NCI-H345 treated with DMSO at 0.1 percent for 48 hours (cell line): ENCODE measurements at regions not wholly inside any gene's neighbourhood (a gene's known extent, or its start where the extent isn't known, plus 50 kb on each side); places are given as distances from the start of the nearest gene placed in this dataset.
"Not testable (repeated sequence)": the region's sequence is repeated elsewhere in the genome, so short reads cannot be mapped to it uniquely, and the experiment has no call there.

ENCODE experiments used
- DNase-seq: peaks from one replicate; lab custom pipeline; 2025; ENCODE audit not compliant: unreplicated experiment; lab: John Stamatoyannopoulos, UW

DNA sequence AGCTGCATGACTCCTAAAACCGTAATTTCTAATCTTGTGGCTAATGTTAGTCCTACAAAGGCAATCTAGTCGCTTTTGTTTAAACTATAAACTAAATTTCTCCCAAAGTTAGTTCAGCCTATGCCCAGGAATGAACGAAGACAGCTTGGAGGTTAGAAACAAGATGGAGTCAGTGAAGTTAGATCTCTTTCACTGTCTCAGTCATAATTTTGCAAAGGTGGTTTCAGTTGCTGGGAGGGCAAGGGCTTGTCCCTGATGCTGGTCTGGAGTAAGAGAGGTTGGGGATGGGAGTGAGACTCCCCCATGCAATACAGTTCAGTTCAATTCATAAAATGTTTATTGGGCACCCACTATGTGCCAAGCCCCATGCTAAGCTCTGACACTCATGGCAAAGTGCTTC, 362.1 kb downstream of the TYW1 start:
- not testable (repeated sequence) for DNase-seq

DNA sequence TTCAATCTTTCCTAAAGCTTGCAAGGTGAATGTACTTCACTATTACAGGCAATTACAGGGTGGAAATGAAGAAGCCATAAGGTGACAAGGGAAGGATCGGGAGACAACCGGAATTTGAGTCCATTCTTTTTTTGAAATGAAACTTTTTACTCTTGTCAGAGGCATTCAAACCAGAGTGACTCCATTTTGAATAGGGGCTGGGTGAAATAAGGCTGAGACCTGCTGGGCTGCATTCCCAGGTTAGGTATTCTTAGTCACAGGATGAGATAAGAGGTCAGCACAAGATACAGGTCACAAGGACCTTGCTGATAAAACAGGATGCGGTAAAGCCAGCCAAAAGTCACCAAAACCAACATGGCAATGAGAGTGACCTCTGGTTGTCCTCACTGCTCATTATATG, 363.3 kb downstream of the TYW1 start:
- DNase-seq: no peak

DNA sequence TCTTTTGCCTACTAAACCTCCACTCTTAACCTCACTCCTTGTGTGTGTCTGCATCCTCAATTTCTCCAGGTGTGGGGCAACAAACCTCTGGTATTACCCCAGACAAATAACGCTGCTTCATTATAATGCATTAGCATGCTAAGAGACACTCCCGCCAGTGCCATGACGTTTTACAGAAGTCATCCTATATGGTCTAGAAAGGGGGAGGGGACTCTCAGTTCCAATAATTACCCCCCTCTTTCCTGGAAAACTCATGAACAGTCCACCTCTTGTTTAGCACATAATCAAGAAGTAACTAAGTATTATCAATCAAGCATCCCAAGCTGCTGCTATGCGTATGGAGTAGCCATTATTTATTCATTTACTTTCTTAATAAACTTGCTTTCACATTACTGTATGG, 364.5 kb downstream of the TYW1 start:
- no peak for DNase-seq

DNA sequence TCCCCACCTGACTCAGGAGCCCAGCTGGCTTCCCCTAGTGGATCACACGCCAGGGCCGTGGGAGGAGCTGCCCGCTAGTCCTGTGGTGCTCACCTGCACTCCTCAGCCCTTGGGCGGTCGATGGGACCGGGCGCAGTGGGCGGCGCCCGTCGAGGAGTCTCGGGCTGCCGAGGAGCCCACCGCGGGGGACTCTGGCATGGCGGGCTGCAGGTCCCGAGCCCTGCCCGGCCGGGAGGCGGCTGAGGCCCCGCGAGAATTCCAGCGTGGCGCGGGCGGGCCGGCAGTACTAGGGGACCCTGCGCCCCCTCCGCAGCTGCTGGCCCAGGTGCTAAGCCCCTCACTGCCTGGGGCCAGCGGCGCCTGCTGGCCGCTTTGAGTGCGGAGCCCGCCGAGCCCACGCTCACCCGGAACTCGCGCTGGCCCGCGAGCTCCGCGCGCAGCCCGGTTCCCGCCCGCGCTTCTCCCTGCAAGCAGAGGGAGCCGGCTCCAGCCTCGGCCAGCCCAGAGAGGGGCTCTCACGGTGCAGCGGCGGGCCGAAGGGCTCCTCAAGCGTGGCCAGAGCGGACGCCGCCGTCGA, 367.9 kb downstream of the TYW1 start:
- DNase-seq: no peak

DNA sequence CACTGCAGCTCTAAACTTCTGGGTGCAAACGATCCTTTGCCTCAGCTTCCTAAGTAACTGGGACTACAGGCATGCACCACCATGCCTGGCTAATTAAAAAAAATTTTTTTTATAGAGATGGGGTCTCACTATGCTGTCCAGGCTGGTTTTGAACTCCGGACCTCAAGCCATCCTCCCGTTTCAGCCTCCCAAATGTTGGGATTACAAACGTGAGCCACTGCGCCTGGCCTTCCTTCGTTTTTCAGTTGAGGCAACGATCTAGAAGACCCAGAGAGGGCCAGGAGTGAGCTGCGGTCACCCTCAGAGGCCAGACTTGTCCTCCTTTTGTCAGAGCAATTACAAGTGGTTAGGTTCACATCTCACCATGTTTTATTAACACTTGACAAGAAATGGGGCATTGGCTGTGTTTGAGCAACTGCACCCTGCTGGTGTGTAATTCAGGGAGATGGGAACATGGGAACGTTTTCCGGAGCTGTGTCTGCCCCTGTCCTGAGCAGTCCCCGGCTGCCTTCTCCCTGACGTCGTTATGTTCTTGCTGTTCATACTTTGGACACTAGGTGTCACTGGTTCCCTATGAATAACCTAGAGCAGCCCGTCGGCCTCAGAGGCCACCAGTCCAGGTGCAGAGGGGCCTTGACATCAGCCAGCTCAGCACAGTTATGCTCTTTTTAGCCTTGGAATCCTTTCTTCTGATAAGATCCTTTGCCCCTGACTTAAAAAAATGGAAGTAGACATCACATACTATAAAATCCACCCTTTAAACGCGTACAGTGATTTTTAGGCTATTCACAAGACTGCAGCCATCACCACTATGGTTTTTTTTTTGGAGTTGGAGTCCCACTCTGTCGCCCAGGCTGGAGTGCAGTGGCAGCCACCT, 375.0 kb downstream of the TYW1 start:
- peak; percentile 70 for DNase-seq

DNA sequence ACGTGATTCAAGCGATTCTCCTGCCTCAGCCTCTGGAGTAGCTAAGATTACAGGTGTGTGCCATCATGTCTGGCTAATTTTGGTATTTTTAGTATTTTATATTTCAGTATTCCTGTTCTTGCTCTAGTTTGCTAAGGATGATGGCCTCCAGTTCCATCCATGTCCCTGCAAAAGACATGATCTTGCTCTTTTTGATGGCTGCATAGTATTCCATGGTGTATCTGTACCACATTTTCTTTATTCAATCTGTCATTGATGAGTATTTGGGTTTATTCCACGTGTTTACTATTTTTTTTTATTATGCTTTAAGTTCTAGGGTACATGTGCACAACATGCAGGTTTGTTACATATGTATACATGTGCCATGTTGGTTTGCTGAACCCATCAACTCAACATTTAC, 376.8 kb downstream of the TYW1 start:
- DNase-seq: not testable (repeated sequence)

DNA sequence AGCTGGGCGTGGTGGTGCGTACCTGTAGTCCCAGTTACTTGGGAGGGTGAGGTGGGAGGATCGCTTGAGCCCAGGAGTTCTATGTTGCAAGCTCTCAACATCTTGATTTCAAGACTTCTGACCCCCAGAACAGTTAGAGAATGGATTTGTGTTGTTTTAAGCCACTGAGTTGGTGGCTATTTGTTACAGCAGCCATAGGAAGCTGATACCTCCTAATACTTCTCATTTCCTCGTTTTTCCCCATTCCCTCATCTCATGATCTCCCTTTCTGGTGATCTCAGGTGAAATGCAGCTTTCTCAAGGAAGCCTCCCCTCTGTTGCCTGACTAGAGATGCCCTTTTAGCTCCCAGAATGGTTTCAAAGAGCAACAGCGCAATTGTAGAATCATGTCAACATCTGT, 378.8 kb downstream of the TYW1 start:
- no peak for DNase-seq

DNA sequence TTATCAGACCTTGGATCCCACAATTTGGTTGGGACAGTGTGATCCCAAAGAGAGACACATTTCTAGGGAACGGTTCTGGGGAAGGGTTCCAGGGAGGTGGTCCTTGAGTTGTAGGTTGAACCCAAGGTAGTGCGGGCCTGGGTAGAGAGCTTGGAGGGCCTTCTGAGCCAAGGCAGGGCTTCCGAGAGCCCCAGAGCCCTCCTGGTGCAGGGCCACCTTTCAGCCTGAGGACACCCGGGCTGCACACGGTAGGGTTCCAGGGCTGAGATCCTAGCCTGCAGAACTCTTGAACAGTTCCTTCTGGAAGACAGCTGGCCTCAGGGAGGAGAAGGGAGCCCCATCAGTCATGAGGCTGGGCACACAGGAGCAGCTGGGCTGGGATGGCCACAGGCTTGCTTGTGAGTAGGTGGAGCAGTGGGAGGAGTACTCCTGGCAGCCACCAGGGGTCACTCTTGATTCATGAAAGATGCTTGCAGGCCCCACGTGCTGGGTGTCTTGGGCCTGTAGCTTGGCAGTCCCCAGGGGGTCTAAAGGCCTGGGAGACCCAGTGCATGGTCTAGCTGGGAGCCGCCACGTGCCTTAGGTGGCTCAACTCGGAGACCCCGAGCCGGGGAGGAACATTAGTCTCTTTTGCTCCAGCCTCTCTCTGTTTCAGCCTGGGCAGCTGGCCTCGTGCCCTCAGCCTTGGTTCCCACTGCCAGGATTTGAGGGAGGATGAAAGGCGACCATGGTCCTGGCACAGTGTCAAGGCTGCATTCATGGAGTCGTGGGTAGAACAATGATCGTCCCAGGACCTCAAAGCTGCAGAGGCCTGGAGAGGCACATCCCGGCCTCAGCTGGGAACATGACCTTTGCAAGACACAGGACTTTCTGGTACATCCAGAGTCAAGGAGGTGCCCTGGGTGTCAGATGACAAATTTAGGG, 381.6 kb downstream of the TYW1 start:
- peak; percentile 73 for DNase-seq

DNA sequence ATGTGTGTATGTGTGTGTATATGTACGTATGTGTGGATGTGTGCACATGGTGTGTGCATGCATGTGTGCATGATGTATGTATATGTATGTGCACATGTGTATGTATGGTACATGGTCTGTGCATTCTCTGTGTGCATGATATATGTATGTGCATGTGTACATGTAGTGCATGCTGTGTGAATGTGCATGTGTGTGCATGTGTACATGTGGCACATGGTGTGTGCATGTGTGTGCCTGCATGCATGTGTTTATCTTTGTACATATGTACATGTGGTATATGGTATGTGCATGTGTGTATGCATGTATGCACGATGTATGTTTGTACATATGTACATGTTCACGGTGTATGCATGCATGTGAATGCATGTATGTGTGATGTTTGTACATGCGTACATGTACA, 383.7 kb downstream of the TYW1 start:
- no peak for DNase-seq

DNA sequence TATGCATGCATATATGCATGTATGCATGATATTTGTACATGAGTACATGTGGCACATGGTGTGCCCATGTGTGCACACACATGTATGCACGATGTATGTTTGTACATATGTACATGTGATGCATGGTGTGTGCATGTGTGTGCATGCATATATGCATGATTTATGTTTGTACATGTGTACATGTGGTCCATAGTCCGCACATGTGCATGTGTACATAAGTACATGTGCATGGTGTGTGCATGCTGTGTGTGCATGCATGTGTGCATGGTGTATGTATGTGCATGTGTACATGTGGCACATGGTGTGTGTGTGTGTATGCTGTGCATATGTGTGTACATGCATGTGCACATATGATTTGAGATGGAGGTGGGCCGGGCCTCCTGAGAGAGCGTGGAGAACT, 384.2 kb downstream of the TYW1 start:
- no peak for DNase-seq

DNA sequence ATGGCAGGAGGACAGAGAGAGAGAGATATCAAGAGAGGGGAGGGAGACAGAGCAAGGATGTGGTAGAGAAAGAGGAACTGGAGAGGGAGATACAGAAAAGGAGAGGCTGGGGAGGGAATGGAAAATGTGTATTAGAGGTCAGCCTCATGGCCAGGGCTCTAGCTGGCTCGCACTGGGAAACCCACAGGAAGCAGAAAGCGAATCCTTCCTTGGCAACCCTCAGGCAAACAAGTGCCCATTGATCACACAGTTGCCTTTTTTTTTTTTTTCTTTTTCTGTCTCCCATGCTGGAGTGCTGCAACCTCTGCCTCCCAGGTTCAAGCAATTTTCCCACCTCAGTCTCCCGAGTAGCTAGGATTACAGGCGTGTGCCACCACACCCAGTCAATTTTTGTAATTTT, 391.2 kb downstream of the TYW1 start:
- no peak for DNase-seq

DNA sequence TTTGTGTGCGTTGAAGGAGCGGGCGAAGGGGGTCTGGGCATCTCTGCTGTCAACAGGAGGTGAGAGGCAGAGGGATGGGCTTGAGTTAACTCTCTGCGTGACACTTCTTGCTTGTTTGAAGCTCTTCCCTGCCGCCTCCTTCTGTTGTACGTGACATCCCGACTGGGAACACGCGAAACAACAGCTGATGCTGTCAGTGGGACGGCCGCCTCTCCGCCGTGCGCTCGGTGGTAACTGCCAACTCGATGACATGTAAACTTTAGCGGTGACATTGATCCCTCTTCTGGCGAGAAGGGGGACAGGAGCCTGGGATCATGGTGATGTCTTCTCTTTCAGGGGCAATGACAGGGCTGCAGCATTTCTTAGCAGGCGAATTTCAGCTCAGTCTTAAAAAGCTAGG, 394.5 kb downstream of the TYW1 start:
- DNase-seq: no peak

DNA sequence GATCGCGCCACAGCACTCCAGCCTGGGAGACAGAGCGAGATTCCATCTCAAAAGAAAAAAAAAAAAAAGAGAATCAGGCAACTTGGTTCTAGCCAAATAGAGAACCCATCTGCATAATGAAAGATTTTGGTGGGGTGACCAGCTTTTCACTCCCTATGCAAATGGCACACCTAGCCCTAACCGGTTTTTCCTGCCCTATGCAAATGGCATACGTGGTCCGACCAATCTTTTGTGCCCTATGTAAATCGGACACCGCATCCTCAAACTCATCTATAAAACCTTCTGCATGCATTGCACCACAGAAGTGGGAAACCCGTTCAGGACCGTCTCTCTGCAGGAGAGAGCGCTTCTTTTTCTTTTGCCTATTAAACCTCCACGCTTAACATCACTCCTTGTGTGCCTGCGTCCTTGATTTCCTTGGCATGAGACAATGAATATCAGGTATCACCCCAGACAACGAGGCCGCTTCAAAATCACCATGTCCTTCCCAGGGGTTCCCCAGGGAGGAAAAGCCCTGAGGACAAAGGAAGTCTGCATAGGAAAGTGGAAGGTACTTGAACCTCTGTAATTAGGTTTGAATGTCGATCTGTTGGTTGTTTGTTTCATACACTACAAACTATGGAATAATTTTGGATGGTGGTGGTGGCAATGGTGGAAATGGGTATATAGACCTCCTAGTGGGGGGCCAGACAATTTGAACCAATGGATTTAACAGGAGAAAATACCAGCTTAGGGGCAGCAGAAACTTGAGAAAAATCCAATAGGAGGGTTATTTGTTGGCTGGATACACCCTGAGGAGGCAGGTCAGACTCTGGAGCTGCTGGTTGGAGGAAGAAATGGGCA, 396.2 kb downstream of the TYW1 start:
- DNase-seq: no peak

DNA sequence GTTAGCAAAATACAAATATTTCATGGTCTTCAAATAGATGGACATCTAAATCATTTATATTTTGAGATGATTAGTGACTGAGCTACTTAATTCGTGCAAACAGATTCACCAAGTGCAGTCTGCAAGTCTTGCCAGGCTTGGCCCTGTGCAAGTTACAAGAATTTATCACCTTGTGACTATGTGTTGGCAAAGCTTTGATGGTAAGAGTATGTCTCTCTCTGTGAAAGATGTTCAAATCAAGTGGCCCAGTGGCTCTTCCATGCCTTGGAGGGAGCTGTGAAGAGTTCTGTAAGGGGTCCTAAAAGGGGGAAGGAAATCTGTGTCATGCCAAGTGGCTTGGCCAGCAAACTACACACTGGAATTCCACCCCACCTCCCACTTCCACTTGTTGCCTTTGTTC, 397.3 kb downstream of the TYW1 start:
- DNase-seq: no peak

DNA sequence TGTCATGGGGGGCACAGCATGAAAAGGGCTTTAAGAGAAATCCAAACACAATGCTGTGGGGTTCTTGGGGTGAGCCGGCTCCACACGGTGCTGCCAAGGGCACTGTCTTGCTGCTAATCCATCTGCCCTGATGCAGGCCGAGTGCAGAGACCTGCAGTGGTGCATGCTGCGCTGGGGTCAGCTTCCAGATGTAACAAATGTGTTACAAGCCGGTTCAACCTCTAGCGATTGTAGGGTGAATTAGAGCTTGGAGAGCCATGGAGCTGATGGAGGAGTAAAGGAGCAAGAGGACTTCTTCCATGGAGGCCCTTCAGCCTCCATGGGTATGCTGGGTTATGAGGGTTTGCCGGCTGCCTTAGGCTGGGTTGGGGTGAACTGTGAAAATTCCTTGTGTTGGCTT, 402.3 kb downstream of the TYW1 start:
- DNase-seq: no peak

DNA sequence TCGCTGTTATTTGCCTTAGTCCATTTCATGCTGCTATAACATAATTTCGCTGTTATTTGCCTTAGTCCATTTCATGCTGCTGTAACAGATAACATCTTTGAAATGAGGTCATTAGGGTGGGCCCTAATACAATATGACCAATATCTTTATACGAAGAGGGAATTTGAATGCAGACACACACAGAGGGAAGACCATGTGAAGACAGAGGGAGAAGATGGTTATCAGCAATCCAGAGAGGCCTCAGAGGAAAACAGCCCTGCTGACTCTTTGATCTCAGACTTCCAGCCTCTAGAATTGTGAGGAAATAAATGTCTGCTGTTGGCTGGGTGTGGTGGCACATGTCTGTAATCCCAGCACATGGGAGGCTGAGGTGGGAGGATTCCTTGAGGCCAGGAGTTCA, 404.9 kb downstream of the TYW1 start:
- DNase-seq: no peak

DNA sequence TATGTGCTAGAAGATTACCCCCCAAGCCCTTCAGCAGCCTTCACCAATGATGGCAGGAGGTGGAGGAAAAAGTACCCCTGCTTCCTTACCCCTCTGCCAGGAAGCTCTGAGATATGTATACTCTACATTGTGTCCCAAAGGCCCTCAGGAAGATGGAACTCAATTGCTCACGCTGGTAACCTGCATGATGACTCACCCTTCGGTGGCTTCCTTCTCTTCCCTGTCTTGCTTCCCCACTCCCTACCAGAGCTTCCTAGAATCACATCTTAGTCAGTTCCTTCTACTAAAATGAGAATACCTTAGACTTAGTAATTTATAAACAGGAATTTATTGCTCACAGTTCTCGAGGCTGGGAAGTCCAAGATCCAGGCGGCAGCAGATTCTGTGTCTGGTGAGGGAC, 405.6 kb downstream of the TYW1 start:
- no peak for DNase-seq

DNA sequence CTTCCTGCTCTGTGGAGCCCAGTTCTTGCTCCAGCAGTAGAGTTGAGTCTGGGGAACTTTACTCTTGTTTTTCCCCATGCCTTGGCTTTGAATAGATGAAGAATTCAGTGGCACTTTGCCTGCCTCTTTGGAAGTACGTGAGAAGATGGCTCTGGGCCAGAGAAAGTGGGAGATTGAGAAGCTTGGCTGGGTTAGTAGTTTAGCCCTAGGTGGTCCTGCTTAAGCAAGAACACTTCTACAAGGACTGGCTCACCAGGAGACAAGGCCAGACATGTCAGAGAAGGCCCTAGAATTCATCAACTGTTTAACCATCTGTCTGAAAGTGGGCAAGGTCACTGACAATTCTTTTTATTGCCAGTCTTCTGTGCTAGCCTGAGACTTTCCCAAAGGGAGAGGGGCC, 410.3 kb downstream of the TYW1 start:
- peak; percentile 49 for DNase-seq

DNA sequence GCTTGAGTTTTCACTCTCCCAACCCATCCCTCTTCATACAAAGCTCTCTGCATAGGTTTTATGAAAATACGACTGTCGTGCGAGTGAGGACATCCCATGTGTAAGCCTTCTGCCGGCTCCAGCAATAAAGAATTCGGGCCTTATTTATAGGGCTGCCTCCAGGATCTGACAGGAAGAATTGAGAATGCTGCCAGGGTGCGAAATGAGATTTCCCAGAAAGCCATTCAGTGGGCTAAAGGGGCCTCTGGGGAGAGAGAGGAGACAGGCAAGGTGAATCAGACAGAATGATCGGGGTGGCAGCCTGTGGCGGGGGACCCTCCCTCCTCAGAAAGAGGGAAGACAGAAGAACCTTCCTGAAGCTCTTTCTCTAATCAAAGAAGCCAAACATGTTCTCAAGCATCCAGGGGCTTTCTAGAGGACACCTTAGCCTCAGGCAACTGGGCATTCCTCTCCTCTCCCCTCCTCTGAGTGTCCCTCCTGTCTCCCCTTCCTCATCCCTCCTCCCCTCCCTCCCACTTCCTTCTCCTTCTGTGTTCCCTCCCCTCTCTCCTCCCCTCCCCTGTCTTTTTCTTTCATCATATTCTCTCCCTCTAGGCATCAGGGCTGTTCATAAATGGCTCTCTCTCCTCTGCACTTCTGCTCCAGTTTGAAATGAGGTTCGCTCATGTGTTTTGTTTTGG, 410.9 kb downstream of the TYW1 start:
- DNase-seq: no peak

DNA sequence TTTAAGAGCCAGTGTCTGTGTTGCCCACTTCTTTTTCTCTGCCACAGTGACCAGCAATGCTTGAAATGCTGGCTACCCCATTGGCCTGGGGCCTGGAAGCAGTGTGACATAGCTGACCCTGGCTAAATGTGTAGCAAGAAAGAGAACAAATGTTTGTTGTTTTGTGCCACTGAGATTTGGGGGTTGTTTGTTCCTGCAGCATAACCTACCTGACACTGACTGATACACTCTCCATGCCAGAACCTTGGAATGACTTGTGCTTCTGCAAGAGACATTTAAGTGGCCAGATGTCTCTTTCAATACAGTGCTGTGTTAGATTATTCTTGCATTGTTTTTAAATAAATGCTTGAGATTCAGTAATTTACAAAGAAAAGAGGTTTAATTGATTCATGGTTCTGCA, 411.5 kb downstream of the TYW1 start:
- no peak for DNase-seq
